ENCODE measurements at regions not wholly inside any gene's neighbourhood (a gene's known extent, or its start where the extent isn't known, plus 50 kb on each side); places are given as distances from the start of the nearest gene placed in this dataset.

DNA sequence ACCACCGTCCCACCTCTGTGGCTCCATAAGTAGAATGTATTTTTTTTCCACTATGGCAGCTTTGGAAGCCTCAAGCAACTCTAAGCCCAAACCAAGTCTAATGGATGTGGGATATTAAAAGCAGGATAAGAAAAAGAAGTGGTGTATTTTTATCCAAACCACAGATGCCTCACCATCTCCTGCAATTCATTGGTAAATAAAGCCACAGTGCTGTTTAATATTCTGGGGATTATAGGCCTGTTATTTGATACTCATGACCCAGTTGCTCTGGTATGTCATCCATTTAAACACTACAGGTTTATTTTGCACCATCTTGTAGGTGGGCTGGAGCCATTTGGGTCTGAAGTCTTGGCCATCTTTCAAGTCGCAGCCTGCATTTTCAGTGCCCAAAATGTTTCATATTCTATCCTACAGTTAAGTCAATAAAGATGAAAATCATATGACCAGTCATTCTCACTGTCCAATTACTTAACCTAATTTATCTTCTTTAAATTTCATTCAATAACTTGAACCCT lies 279.5 kb upstream of the EPHA4 start:
- TF ChIP-seq CTCF (IDR thresholded peaks at IDR 0.05; ENCODE audit: low read depth, low read length) (no peak), MAX (IDR thresholded peaks at IDR 0.05; ENCODE audit: low read depth, low read length) (no peak), POLR2A (IDR thresholded peaks at IDR 0.05; ENCODE audit: extremely low read depth, insufficient read length) (no peak), MYC (IDR thresholded peaks at IDR 0.05; ENCODE audit: low read depth, low read length) (no peak)
